Islet precursor cell (in vitro differentiated cells): ENCODE measurements at regions not wholly inside any gene's neighbourhood (a gene's known extent, or its start where the extent isn't known, plus 50 kb on each side); places are given as distances from the start of the nearest gene placed in this dataset.

ENCODE experiments used
- DNase-seq: peaks from one replicate; pipeline ENCODE4 v3.0.0-alpha.2; 2018

DNA sequence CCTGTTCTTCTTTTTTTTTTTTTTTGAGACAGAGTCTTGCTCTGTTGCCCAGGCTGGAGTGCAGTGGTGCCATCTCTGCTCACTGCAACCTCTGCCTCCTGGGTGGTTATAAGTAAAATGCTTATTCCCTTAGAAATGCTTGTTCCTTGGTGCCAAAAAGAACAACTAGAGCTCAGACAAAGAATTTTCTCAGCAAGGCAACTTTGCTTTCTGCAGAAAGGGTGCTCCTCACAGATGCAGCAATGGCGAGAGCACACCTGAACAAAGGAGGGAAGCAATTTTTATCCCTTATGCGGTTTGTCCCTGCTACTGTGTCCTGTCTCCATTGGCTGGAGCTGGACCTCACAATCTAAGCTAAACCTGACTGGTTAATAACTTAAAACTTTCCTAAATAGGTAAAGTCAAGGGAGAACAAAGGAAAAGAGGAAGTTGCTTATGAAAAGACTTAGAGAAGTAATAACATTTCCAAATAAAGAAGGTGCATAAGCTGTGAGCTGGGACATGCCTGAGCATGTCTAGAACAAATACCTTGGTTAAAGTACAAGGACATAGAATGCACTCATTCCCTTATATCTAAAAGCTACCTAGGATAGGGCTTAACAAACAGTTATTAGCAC lies 90.0 kb upstream of the PRR5 start:
- no peak for DNase-seq

DNA sequence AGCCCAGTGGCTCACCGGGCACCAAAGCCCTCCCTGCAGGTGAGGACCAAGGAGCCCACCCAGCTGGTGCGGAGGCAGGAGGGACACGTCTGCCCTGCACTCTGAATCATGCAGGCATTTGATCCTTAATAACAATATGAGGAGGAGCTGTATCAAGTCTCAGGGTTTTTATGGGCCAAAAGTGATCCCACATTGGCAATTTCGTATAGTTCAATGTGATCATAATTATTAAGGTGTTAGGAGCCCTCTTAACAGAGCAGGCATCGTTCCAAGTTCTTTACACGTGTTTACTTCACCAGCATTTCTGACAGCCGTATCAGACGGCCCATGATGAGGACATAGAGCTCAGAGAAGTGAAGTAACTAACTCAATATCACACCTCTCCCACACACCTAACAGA lies 91.9 kb upstream of the PRR5 start:
- no peak for DNase-seq

DNA sequence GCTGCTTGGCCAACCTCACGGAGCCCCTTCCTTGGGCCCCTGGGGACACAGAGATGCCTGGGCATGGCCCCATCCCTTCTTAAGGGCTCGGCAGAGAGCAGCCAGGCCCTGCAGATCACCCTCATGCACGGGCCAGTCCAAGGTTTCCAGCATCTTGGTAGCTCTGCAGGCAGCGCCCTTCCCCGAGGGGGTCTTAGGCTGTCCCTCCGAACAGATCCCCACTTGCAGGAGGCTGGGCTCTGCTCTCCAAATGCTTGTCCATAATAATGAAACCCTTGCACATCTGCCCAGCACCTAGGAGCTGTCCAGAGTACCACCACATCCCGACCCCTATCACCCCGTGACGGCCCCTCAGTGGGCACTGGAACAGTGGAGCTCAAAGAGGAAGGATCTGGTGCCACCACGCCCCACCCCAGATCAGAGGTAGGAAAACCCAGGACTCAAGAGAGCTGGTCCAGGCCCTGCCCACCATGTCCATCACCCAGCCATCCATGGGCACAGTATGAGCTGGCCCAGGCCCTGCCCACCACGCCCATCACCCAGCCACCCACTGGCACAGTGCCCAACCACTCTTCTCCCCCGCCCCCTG lies 92.5 kb upstream of the PRR5 start:
- DNase-seq, result no peak

DNA sequence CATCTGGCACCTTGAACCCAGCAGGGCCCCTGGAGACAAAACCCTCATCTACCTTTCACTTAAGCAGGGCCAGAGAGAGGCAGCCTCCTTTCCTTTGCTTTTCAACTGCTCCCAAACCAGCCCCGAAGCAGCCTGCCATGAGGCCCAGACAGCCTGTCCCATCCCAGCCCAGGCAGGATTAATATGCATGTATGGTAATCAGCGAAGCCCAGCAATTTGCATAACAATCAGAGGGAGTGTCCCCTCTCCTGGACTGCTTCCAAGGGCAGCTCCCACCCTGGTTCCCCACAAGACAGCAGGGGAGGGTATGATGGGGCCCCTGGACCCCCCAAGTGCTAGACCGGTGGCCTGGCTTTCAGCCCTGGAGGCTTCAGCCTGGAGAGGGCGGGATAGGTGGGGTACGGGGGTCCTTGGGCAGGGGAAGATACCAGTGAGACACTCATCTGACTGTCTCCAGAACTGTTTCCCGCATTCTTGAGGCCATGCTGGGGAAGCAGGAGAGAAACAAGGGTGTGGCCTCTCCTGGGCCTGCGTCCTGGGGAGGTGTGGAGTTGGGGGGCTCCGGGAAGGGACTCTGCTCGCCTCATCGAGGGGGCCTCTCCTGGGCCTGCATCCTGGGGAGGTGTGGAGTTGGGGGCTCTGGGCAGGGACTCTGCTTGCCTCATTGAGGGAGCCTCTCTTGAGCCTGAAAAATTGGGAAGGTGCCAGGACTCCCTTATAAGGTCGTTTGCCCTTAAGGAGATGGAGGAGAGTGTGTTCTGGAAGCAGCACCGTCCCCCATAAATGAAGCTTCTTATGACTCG lies 93.2 kb upstream of the PRR5 start:
- DNase-seq, result no peak

DNA sequence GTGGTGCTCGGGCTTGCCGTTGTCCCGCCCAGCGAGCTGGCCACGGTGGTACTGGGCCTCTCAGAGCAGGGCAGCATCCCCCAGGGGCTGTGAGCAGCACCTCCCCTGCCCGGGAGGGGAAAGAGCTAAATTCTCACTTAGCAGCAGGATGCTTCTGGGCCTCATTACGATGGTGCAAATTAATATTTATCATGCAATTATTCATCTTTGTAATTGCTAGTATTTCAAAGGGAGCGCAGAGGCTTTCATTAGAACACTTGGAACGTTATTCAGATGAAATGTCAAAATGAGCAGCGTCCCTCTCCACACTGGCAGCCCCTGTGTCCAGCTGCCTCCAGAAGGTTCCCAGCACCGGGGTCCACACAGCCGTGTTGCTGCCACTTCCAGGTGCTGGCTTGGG lies 95.9 kb upstream of the PRR5 start:
- DNase-seq, result no peak

DNA sequence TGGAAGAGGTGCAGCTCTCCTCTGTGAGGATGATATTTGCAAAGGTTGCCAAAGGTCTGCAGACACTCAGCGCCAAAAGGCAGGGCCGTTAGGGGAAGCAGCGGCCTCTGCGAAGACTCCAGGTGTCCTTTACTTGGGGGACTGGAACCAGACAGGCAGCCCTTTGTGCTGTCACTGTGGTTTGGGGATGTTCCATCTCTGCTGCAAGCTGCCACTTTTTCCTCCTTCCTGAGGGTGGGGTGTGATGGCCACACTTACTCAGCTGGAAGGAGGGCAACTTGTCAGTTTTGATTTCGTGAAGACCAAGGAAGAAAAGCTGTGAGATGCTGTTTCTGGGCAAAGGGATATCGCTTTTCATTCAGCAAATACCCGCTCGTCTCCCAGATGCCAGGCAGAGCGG lies 96.5 kb upstream of the PRR5 start:
- DNase-seq, result no peak

DNA sequence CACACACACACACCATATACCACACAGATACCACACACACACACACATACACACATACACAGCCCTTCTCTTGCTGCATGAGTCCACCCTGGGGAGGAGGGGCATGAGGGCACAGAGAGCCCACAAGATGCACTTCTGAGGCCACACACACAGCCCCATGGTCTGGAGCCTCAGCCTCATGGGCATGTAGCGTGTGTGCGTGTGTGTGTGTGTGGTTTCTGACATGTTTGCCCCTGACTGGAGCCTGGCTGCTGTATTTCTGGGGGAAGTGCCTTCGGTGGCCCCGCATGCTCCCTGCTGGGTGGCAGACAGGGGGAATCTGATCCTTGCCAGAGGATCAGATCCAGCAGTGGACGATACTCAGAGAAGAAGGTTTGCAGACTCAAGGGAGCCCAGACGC lies 97.0 kb upstream of the PRR5 start:
- no peak for DNase-seq

DNA sequence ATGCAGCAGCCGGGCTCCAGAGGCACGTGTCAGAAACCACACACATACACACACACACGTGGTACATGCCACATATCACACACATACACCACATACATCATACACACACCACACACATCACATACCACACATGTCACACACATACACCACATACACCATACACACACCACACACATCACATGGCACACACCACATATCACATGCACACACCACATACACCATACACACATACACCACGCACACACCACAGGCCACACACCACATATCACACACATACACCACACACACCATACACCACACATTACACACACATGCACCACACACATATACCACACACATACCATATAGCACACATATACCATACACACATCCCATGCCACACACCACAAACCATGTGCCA lies 97.5 kb upstream of the PRR5 start:
- DNase-seq, result no peak

DNA sequence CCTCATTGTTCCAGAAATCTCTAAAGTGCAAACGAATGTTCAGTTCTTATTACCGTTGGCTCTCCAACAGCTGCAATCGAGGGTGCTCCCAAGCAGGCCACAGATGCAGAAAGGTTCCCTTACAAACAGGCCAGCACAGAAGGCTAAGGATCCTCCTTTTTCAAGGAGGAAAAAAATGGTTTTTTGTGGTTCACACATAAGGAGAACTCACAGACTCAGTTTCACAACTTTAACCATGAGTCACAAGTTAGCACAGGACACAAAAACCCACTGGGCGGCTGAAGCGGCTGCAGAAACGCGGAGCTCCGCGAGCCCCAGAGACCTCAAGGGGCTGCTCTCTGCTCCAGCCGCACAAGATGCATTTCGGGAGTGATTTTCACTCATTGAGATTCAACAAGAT lies 98.2 kb upstream of the PRR5 start:
- DNase-seq, result no peak

DNA sequence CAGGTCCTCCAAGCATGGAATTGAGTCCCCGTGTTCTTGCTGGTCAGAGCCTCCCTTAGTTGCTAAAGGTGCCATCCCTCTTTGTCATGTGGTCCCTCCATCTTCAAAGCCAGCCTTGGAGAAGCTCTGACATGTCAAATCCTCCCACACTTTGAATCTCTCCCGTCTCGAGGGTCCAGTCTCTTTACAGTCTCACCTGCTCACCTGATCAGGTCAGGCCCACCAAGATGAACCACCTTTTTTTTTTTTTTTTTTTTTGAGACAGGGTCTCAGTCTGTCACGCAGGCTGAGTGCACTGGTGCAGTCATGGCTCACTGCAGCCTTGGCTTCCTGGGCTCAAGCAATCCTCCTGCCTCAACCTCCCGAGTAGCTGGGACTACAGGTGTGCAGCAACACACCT lies 100.3 kb upstream of the PRR5 start:
- DNase-seq, result no peak

DNA sequence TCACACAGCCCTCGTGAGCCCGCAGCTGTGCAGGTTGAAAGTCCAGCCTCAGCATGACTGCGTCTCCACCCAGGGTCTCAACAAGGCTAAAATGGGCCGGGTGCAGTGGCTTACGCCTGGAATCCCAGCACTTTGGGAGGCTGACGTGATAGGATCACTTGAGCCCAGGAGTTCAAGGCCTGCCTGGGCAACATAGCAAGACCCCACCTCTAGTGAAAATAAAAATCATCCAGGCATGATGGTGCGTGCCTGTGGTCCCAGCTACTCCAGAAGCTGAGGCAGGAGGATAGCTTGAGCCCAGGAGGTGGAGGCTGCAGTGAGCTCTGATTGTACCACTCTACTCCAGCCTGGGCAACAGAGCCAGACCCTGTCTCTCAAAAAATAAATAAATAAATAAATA lies 100.8 kb upstream of the PRR5 start:
- DNase-seq, result no peak

DNA sequence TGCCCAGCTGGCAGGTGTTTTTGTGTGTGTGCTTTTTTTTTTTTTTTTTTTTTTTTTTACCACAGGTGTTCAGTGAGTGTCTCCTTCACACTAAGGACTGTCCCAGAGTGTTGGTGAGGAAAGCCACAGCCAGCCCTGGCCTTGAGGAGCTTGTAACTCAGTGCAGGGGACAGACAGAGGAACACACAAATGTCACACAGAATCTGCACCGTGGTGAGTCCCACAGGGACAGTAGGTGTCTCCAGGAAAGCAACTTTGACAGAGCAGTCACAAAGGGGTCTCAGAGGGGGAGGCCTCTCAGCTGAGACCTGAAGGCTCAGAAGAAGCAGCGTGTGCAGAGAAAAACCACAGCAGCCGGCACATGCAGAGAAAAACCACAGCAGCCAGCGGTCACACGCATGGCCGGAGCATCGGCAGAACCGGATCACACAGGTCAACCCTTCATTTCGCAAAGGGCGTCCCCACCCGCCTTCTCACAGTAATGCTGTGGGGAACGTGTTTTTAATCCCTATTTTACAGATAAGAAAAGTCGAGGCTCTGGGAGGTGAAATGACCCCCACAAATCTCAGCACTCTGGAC lies 101.7 kb upstream of the PRR5 start:
- no peak for DNase-seq

DNA sequence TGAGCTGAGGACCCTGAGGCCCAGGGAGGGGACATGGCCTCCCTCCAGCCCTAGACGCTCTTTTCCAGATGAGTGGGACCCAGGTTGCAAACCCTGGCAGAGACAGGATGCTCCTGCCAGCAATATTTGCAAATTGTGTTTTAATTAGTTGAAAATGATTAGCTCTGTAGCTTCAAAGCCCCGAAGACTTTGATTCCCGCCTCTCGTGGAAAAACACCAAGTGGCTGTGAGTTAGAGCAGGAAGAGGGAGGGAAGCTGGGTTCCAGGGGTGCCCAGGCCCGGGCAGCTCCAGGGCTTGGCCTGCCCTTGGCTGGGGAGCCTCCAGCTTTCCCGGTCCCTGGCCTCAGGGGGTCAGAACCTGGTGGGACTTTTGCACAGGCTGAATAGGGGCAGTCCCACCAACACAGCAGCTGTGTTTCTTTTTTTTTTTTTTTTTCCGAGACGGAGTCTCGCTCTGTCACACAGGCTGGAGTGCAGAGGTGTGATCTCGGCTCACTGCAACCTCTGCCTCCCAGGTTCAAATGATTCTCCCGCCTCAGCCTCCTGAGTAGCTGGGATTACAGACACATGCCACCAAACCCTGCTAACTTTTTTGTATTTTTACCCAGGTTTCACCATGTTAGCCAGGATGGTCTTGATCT lies 101.6 kb upstream of the RTL6 start:
- DNase-seq, result no peak

DNA sequence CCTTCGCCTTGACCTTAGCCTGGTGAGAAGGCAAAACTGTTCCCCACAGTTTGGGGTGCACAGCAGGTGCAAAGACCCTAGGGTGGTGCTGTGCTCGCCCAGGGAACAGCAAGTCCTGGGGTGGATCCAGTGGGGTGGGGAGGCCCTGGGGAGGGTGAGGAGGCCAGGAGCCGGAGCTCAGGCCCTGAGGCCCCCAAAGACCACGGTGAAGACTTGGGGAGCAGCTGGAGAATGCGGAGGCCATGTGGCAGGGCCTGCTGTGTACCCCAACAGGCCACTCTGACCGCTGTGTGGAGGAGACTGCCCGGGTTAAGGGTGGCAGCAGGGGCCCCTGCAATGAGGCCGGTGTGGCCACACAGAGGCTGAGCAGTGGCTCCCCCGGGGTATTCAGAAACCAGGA lies 101.1 kb upstream of the RTL6 start:
- no peak for DNase-seq

DNA sequence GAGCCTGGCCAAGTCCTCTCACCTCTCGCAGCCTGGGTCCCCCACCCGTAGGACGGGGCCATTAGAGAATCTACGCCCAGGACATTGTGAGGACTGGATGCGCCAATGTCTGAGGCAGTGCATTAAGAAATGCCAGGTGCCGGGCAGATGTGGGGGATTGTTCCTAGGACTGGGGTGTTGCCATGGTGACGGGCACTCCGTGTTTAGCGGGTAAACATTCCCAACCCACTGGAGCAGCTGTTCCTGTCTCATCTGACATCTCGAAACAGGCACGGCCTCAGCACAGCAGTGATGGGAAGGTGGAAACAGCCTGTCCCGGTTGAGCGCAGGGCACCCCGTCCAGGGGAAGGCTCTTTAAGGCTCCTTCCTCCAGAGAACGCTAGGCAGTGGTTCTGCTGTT lies 99.6 kb upstream of the RTL6 start:
- no peak for DNase-seq

DNA sequence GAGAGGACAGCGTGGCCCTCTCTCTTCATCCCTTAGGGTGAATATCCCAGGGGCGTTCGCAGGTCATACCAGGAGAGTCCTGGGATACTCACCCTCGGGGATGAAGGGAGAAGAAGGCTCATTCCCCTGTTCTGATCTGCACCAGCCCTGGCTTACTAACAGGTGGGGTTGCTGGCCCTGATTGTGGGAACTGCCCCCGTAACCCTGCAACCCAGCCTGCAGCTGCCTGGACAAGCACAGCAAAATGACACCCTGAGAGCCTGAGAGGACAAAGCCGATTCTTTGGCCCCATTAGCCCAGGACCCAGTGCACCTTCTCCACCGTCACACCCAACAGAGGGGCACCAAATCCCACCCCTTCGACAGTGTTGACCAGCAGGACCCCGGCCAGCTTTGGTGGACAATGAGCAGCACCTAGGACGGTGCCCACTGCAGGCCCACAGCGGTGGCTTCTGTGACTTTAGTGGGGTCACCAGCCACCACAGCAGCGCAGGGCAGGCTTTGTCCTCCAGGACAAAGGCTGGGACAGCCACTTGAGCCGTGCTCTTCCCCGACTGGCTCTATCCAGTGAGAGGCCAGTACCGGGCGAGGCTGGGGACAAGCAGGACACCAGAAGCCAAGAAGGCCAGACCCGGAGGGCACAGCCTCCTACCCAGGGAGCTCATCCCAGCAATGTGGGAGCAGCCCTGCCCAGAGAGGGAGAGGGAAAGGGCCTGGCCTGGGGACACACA lies 98.5 kb upstream of the RTL6 start:
- no peak for DNase-seq

DNA sequence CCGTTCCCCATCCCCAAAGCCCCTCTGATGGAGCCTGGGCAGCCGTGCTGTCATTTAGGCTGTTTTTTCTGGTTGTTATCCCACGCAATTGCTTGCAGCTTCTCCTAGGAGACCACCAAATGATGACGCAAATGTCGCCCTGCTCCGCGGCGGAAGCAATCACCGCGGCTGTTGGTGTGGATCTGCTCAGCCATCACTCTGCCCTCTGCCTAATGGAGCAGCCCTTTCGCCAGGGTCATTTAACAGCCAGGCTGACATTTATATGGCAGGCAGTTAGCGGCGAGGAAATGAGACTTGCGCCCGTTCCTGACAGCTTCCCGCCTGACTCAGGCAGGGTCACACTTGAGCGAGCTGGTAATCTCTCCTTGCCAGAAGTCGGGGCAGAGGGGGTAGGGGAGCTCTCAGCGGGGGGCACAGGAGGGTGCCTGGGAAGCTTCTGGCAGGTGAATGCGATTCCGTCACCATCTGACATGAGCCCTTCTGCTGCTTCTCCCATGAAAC lies 97.9 kb upstream of the RTL6 start:
- no peak for DNase-seq

DNA sequence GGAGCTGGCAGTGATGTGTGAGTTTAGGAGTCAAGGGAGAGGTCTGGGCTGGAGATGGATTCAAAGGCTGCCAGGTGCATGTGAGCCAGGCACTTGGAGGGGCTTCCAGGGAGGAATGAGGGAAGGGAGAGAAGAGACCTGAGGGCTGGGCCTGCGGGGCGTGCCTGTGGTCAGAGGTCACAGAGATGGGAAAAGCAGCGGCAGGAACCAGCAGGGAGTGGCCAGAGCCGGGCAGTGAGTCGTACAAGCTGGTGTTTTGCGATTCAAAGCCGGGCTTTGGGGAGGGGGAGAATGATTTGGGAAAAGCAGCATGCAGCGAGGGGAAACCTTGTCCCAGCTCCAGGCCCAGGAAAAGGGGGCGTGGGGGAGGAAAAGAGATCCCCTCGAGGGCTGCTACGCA lies 96.9 kb upstream of the RTL6 start:
- no peak for DNase-seq

DNA sequence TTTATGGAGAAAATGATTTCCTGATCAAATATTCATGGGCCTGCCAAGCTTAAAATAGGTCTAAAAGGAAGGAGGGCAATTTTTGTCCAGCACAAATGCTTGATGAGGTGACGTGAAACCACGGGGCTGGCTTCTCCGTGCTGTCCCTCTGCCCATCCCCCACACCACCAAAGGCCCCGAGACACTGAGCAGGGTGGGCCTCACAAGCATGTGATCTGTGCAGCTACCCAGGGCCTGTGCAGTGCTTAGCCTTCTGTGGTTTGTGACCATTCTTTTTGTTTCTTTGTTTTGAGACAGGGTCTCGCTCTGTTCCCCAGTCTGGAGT lies 94.8 kb upstream of the RTL6 start:
- no peak for DNase-seq

DNA sequence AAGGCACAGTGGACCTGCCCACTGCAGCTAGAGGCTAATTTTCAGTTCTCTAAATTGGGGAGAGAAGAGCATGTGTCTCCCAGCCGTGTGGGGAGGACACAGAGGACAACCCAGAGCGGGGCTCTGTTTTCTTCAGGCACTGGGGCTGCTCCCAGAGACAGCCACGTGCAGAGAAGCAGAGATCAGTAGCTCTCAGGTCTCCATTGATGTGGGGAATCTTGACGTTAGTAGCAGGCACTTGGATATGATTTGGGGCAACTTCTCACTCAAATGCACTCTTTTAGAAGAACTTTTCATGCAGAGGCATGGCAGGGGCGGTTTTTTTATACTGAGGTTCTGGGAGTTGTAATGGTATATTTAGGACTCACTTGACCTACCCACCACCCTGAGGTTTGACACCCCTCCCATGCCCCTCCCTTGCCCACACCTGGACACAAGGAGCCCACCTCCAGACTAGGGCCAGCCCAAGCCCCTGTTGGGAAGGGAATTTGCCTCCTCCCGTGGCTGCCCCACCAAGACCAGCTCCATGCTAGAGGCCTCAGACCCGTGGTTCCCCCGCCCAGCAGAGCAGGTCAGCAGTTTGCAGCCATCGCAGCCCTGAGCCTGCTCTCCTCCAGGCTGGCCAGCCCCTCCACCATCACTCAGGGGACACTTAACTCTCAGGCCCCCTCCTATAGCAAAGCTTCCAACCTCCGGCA lies 94.2 kb upstream of the RTL6 start:
- DNase-seq, result no peak

DNA sequence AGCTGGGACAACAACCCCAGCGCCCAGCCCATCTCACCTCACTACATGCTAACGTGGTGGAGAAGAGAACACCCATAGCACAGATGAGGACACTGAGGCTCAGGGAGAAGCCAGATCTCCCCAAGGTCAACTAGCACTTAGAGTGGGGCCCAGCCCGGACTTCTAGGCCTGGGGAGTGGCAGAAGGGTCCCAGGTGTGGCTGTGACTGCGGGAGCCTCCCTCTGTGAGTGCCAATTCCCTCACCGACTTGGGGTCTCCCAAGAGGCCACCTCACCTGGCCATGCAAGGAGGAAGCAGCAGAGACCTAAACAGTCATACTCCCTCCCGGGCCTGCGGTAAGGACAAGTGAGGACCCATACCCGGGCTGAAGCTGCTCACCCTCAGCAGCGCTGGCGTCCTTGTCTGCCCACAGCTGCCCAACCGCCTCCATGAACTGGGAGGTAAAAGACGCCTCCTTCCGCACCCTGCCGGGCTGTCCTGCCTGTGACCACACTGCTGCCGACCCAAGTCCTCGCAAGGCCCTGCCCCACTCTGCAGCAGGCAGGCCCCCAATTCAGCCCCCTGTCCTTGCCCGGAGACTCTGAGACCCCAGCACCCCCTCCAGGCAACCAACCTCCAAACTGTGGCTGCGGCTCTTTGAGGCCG lies 93.2 kb upstream of the RTL6 start:
- DNase-seq, result no peak

DNA sequence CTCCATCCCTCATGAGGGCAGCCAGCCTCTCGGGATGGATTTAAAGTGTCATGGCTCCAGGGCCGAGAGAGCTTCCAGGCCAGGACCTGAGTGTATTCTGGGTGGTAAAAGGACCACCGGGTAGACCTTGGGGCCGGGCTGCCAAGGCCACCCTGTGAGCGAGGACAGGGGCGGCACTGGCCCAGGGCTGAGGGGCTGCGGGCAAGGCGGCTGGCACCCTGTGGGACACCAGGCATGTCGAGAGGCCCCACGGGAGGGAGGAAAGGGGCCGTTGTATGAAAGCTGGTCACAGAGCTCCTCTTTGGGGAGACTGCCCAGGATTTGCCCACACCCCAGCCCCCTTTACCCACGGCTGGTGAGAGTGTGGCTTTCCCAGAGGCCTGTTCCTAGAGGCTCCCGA lies 92.3 kb upstream of the RTL6 start:
- no peak for DNase-seq
